Astrocyte of the spinal cord (primary cell): ENCODE measurements at regions not wholly inside any gene's neighbourhood (a gene's known extent, or its start where the extent isn't known, plus 50 kb on each side); places are given as distances from the start of the nearest gene placed in this dataset.

Experiments
- DNase-seq: peaks from one replicate; pipeline ENCODE4 v3.0.0; 2011; ENCODE audit warnings: low read depth, low spot score
- H3K4me3 ChIP-seq: 2 replicates; pipeline ENCODE4 v1.5.1; 2011; ENCODE audit warnings: low read depth, mild to moderate bottlenecking, low read length, moderate library complexity
- in situ Hi-C: cut with HindIII; loops from 2 replicates; pipeline ENCODE4 v1.10.0; 2017; ENCODE audit warnings: low sequenced_read_pairs
- TF ChIP-seq, protein P1 (sequence below): IDR thresholded peaks from 2 replicates; pipeline ENCODE4 v1.5.1; 2012; ENCODE audit warnings: low read depth, mild to moderate bottlenecking, low read length, inconsistent platforms

DNA sequence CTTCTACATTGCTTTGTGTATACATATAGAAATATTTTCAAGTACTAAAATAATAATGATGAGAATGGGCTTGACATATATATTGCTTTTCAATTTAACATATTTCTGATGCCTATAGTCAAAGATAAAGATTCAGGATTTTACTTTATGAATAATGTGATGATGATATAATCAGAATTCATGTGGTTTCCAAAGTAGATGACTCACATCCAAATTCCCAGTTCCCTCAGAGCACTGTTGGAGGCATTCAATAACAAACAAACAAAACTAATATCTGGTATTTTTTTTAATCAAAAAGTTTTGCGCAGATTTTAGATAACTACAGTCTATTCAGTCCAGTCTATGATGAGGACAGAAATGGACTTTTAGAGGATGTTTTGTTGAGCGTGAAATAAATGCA is 2094.5 kb upstream of the CELF4 start:
- no peak overlapping the region for H3K4me3 ChIP-seq
- TF ChIP-seq, protein P1, sequence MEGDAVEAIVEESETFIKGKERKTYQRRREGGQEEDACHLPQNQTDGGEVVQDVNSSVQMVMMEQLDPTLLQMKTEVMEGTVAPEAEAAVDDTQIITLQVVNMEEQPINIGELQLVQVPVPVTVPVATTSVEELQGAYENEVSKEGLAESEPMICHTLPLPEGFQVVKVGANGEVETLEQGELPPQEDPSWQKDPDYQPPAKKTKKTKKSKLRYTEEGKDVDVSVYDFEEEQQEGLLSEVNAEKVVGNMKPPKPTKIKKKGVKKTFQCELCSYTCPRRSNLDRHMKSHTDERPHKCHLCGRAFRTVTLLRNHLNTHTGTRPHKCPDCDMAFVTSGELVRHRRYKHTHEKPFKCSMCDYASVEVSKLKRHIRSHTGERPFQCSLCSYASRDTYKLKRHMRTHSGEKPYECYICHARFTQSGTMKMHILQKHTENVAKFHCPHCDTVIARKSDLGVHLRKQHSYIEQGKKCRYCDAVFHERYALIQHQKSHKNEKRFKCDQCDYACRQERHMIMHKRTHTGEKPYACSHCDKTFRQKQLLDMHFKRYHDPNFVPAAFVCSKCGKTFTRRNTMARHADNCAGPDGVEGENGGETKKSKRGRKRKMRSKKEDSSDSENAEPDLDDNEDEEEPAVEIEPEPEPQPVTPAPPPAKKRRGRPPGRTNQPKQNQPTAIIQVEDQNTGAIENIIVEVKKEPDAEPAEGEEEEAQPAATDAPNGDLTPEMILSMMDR, result no peak
- DNase-seq, result peak; percentile 33
- in situ Hi-C loops, result no loop called here

DNA sequence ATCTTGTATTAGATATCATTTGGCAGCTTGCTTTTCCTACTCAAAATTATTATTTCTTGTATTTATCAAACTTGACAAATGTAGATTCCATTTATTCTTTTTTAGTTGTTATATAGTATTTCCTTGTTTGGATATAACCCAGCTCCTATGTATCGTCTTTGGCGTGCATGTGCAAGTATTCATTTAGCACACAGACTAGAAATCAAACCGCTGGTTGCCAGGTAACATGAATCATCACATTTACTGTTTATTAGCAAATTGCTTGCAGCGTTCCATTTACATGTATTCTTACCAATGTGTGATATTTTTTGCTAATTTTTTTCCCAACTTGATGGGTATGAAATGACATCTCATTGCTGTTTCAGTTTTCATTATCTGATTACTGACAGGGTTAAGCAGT is 2089.7 kb upstream of the CELF4 start:
- H3K4me3 ChIP-seq, result no peak overlapping the region
- in situ Hi-C loops, result no loop called here
- TF ChIP-seq, protein P1, result no peak
- no peak for DNase-seq

DNA sequence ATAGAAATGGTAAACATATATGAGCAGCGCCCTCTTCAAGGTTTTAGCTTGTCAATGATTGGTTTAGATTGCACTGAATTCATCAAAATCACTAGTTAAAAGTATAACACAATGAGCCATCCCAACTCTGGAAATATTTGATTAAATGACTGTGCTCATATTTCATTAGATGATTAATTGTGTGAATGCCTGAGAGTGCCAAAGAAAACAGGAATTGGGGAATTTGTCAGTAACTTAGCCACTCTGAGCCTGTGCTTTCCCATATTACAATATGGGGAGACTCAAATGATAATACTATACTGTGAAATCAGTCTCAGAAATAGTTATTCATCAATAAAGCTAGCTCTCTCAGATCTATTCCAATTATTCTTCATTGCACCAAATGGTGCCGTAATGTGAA is 2087.6 kb upstream of the CELF4 start:
- in situ Hi-C loops, result no loop called here

DNA sequence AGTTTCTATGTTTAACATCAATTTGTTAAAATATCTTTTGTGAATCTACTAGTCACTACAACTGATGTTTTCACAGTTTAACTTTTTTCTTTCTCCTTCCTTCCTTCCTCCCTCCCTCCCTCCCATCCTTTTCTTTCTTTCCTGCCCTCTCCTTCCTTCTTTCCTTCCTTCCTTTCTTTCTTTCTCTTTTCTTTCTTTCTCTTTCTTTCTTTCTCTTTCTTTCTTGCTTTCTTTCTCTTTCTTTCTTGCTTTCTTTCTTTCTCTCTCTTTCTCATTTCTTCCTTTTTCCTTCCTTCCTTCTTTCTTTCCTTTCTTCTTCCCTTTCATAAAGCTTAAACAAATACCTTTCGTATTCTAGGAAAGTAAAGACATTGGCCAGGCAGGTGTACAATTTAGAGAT is 2083.0 kb upstream of the CELF4 start:
- TF ChIP-seq, protein P1, result no peak
- no peak for DNase-seq
- no peak overlapping the region for H3K4me3 ChIP-seq
- in situ Hi-C loops, result no loop called here

More for the DNA sequence above, 2087.6 kb upstream of the CELF4 start:
- TF ChIP-seq, protein P1, result no peak
- no peak for DNase-seq
- H3K4me3 ChIP-seq, result no peak overlapping the region

DNA sequence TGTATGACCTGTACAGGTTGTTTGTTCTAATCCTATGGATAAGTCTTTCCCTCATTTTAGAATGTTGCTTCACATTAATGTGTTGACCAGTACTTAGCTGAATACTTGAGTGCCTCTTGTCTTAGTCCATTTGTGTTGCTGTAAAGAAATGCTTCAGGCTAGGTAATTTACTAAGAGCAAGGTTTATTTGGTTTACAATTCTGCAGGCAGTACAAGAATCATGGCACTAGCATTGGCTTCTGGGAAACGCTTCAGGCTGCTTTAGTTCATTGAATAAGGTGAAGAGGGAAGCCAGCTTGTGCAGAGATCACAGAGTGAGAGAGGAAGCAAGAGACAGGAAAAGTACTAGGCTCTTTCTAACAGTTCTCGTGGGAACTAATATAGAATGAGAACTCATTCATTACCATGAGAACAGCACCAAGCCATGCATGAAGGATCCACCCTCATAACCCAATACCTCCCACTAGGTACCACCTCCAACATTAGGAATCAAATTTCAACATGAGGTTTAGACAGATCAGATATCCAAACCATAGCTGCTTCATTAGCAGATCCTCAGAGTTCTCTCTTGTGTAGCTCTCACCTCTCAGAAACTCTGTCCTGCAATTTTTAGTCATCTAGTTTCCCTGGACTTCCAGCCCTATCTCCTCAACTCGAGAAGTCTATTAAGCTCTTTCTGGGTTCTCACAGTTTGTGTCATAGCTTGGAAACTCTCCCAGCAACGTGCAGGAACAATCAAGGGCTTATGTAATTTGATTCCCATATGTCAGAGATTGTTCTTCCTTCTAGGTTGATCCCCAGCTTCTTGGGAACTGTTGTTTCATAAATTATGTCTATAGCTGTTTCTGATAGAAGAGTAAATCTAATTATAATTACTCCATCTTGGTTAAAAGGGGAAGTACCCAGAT is 2082.3 kb upstream of the CELF4 start:
- TF ChIP-seq, protein P1, result no peak
- in situ Hi-C loops, result no loop called here
- peak; percentile 95 for DNase-seq
- no peak overlapping the region for H3K4me3 ChIP-seq

DNA sequence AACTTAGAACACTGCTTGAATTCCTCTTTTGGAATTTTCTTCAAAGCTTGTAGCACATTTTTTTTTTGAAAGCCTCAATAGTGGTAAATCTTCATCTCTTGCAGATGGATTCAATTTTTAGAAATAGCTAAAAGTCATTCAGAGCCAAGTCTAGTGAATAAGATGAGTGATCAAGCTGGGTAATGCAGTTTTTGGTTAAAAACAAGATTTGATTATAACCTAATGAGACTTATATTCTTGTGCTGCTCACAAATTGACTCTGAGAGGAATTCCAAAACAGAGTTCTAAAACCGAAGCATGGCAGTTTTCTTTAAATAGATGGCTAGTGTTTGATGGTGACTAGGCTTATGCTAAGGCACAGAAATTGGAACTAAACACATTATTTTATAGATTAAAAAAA is 2072.6 kb upstream of the CELF4 start:
- no peak overlapping the region for H3K4me3 ChIP-seq
- TF ChIP-seq, protein P1, result no peak
- DNase-seq, result no peak
- in situ Hi-C loops, result no loop called here
